Esophagus squamous epithelium (tissue), 5 donors: ENCODE measurements at regions not wholly inside any gene's neighbourhood (a gene's known extent, or its start where the extent isn't known, plus 50 kb on each side); places are given as distances from the start of the nearest gene placed in this dataset.
"Not testable (repeated sequence)": the region's sequence is repeated elsewhere in the genome, so short reads cannot be mapped to it uniquely, and the experiment has no call there.

Experiments
- DNase-seq: peaks from one replicate; lab custom pipeline; 2025; lab: John Stamatoyannopoulos, UW
- H3K27ac ChIP-seq, 4 donors: fragments of 200-600 bp; sonication (generic); one replicate each; pipeline ENCODE4 v1.5.1; 2016 to 2019; ENCODE audit warnings: mild to moderate bottlenecking in 1 of 4
- H3K27me3 ChIP-seq, 4 donors: fragments of 200-600 bp; sonication (generic); 1 replicate in 3 of 4; 2 replicates in 1 of 4; pipeline versions ENCODE4 v1.5.1 to v1.6.0; 2017 to 2021; ENCODE audit warnings: antibody characterized with exemption in 1 of 4
- H3K36me3 ChIP-seq, 3 donors: fragments of 200-600 bp; sonication (generic); one replicate each; pipeline ENCODE4 v1.5.1; 2016 to 2019
- H3K4me1 ChIP-seq, 3 donors: fragments of 200-600 bp; sonication (generic); one replicate each; pipeline ENCODE4 v1.5.1; 2017 to 2019
- H3K4me3 ChIP-seq, 4 donors: fragments of 200-600 bp; sonication (generic); 1 replicate in 3 of 4; 2 replicates in 1 of 4; pipeline ENCODE4 v1.5.1; 2016 to 2019; ENCODE audit warnings: mild to moderate bottlenecking in 2 of 4, moderate library complexity in 1 of 4
- H3K9me3 ChIP-seq, 3 donors: fragments of 200-600 bp; sonication (generic); one replicate each; pipeline ENCODE4 v1.5.1; 2016 to 2019
- CTCF ChIP-seq, 6 experiments: fragments of 450-650 bp in 4 of 6; fragments of 200-600 bp in 2 of 6; sonication (generic) in 2 of 6; IDR thresholded peaks; one replicate each; pipeline ENCODE4 v1.5.1; 2016 to 2019; ENCODE audit warnings: antibody characterized with exemption in 6 of 6, mild to moderate bottlenecking in 4 of 6, moderate library complexity in 4 of 6
- POLR2A ChIP-seq, 4 donors: fragments of 450-650 bp; IDR thresholded peaks; one replicate each; pipeline ENCODE4 v1.6.1; 2017; ENCODE audit warnings: antibody characterized with exemption in 4 of 4, mild to moderate bottlenecking in 4 of 4, moderate library complexity in 3 of 4
- WGBS, 2 donors: methylation state at CpG; one replicate each; pipeline ENCODE4 v1.1.5; 2018; 5-methylcytosine and 5-hydroxymethylcytosine counted together
- intact Hi-C: fragments of 100-400 bp; cut with DNase I; formaldehyde crosslinking; loops from one replicate; pipeline ENCODE4 v1.15.0; 2022
- donor health status: DM: yes; HTN: yes; CAD: no.

GRCh38 chr3:197362081-197362480 lies 63.7 kb upstream of the DLG1 start:
- Histone ChIP-seq H3K27ac (no peak overlapping the region), H3K4me1 (peaks cover 18 to 42% (median 27%) of the 10 kb centered on the region in 3 donors), H3K27me3 (no peaks in the 10 kb centered on the region), H3K36me3 (no peaks in the 10 kb centered on the region), H3K4me3 (no peak overlapping the region), H3K9me3 (peaks cover 0 to 17% (median 9%) of the 10 kb centered on the region in 3 donors)
- intact Hi-C loops = no loop called here
- TF ChIP-seq CTCF (IDR thresholded peaks at IDR 0.05) = no peak
- no peak for TF ChIP-seq POLR2A (IDR thresholded peaks at IDR 0.05)
- no peak for DNase-seq
- 70 to 85% methylated on average over 2 of the region's 2 CpGs for WGBS, 2 donors

- WGBS, 2 donors = 81 to 93% methylated on average over 3 of the region's 3 CpGs
- H3K27me3 ChIP-seq, H3K27ac ChIP-seq, H3K4me3 ChIP-seq, intact Hi-C loops, H3K36me3 ChIP-seq, DNase-seq: not testable (repeated sequence)
- peaks cover 5 to 42% (median 15%) of the 10 kb centered on the region in 3 donors for H3K4me1 ChIP-seq
- H3K9me3 ChIP-seq = peaks cover 0 to 17% (median 9%) of the 10 kb centered on the region in 3 donors
Measured at GRCh38 chr3:197360095-197360494, 61.7 kb upstream of the DLG1 start.

GRCh38 chr3:197359476-197359875 lies 61.1 kb upstream of the DLG1 start:
- intact Hi-C loops = not testable (repeated sequence)

GRCh38 chr3:197356741-197357140 lies 58.3 kb upstream of the DLG1 start:
- Histone ChIP-seq H3K27ac (peak overlapping the region in 2 of 4 donors; percentile 3 to 30), H3K4me3 (peak overlapping the region in 3 of 4 donors; percentile 23 to 52 (median 23)), H3K36me3 (no peaks in the 10 kb centered on the region), H3K4me1 (peaks cover 6 to 55% (median 8%) of the 10 kb centered on the region in 3 donors), H3K27me3 (no peaks in the 10 kb centered on the region), H3K9me3 (peaks cover 0 to 17% (median 9%) of the 10 kb centered on the region in 3 donors)
- intact Hi-C loops = no loop called here
- no peak for DNase-seq
- TF ChIP-seq POLR2A (IDR thresholded peaks at IDR 0.05) (no peak), CTCF (IDR thresholded peaks at IDR 0.05) (no peak)
- 34 to 70% methylated on average over 5 of the region's 5 CpGs for WGBS, 2 donors

More at GRCh38 chr3:197359476-197359875, 61.1 kb upstream of the DLG1 start:
- 87 to 90% methylated on average over 3 of the region's 3 CpGs for WGBS, 2 donors
- H3K4me1 ChIP-seq = peaks cover 11 to 42% (median 12%) of the 10 kb centered on the region in 3 donors
- not testable (repeated sequence) for DNase-seq, H3K36me3 ChIP-seq, H3K4me3 ChIP-seq, H3K27ac ChIP-seq, H3K27me3 ChIP-seq
- peaks cover 0 to 17% (median 9%) of the 10 kb centered on the region in 3 donors for H3K9me3 ChIP-seq

GRCh38 chr3:197356275-197356674 lies 57.9 kb upstream of the DLG1 start:
- intact Hi-C loops = no loop called here
- TF ChIP-seq CTCF (IDR thresholded peaks at IDR 0.05) (no peak), POLR2A (IDR thresholded peaks at IDR 0.05) (no peak)
- WGBS, 2 donors = 36% methylated on average over 8 to 9 of the region's 14 CpGs
- H3K9me3 ChIP-seq = peaks cover 0 to 17% (median 9%) of the 10 kb centered on the region in 3 donors
- no peaks in the 10 kb centered on the region for H3K27me3 ChIP-seq
- peak overlapping the region in 3 of 4 donors; percentile 23 to 52 (median 23) for H3K4me3 ChIP-seq
- no peaks in the 10 kb centered on the region for H3K36me3 ChIP-seq
- DNase-seq = no peak
- H3K4me1 ChIP-seq = peaks cover 6 to 58% (median 8%) of the 10 kb centered on the region in 3 donors
- peak overlapping the region in 2 of 4 donors; percentile 3 to 30 for H3K27ac ChIP-seq

- Histone ChIP-seq H3K27ac (no peak overlapping the region), H3K4me1 (peaks cover 6 to 58% (median 8%) of the 10 kb centered on the region in 3 donors), H3K36me3 (no peaks in the 10 kb centered on the region), H3K27me3 (no peaks in the 10 kb centered on the region), H3K9me3 (peaks cover 0 to 16% (median 9%) of the 10 kb centered on the region in 3 donors), H3K4me3 (no peak overlapping the region)
- WGBS, 2 donors = 86 to 100% methylated on average over 1 of the region's 1 CpG
- intact Hi-C loops = no loop called here
- TF ChIP-seq CTCF (IDR thresholded peaks at IDR 0.05) (no peak), POLR2A (IDR thresholded peaks at IDR 0.05) (no peak)
- no peak for DNase-seq
Measured at GRCh38 chr3:197355713-197356112, 57.3 kb upstream of the DLG1 start.
